DND-41 (cell line): ENCODE measurements at regions not wholly inside any gene's neighbourhood (a gene's known extent, or its start where the extent isn't known, plus 50 kb on each side); places are given as distances from the start of the nearest gene placed in this dataset.

ENCODE experiments used
- ATAC-seq: fragments of 200-7000 bp; cut with Tn5 transposase; 3 replicates; pipeline ENCODE4 v1.9.1; 2021; ENCODE audit warnings: low read depth; ENCODE audit not compliant: insufficient read depth
- DNase-seq: peaks from one replicate; pipeline ENCODE4 v3.0.0-alpha.2; 2020
- H2AFZ ChIP-seq: 2 replicates; pipeline ENCODE4 v1.6.0; 2012; ENCODE audit warnings: low read depth, low read length
- H3K27ac ChIP-seq: 2 replicates; pipeline ENCODE4 v1.5.1; 2012; ENCODE audit warnings: low read length, inconsistent platforms
- H3K27me3 ChIP-seq: fragments of 200-600 bp; sonication (generic); 2 replicates; pipeline ENCODE4 v1.6.0; 2012; ENCODE audit warnings: low read length, mild to moderate bottlenecking, inconsistent platforms; ENCODE audit not compliant: insufficient read depth, poor library complexity
- H3K36me3 ChIP-seq: 2 replicates; pipeline ENCODE4 v1.5.1; 2012; ENCODE audit warnings: low read length, inconsistent platforms; ENCODE audit not compliant: insufficient read depth
- H3K4me1 ChIP-seq: 2 replicates; pipeline ENCODE4 v1.5.1; 2012; ENCODE audit warnings: mild to moderate bottlenecking, low read length; ENCODE audit not compliant: insufficient read depth
- H3K4me2 ChIP-seq: 2 replicates; pipeline ENCODE4 v1.6.0; 2012; ENCODE audit warnings: mild to moderate bottlenecking, moderate library complexity, low read length, inconsistent platforms; ENCODE audit not compliant: insufficient read depth
- H3K4me3 ChIP-seq, 2 experiments: fragments of 200-600 bp in 1 of 2; shearing (Covaris generic) in 1 of 2; 2 replicates each; pipeline ENCODE4 v1.5.1; 2012 to 2016; ENCODE audit warnings: inconsistent platforms in 2 of 2, low read length in 2 of 2, mild to moderate bottlenecking in 2 of 2, low read depth in 1 of 2, moderate library complexity in 1 of 2
- H3K79me2 ChIP-seq: 2 replicates; pipeline ENCODE4 v1.6.0; 2012; ENCODE audit warnings: low read length, inconsistent platforms; ENCODE audit not compliant: insufficient read depth
- H3K9ac ChIP-seq: 2 replicates; pipeline ENCODE4 v1.6.0; 2012; ENCODE audit warnings: low read depth, mild to moderate bottlenecking, inconsistent platforms, low read length, moderate library complexity
- H3K9me3 ChIP-seq: 2 replicates; pipeline ENCODE4 v1.5.1; 2012; ENCODE audit warnings: low read length, moderate library complexity, mild to moderate bottlenecking, inconsistent platforms; ENCODE audit not compliant: insufficient read depth, severe bottlenecking
- H4K20me1 ChIP-seq: 2 replicates; pipeline ENCODE4 v1.6.0; 2012; ENCODE audit warnings: low read length; ENCODE audit not compliant: insufficient read depth
- EZH2 ChIP-seq: IDR thresholded peaks from 3 replicates; pipeline ENCODE4 v1.6.1; 2012; ENCODE audit warnings: borderline replicate concordance, low read depth, mild to moderate bottlenecking, moderate library complexity, low read length, inconsistent platforms; ENCODE audit not compliant: severe bottlenecking
- TF ChIP-seq, protein P1 (sequence below): IDR thresholded peaks from 2 replicates; pipeline ENCODE4 v1.5.1; 2012; ENCODE audit warnings: borderline replicate concordance, low read length, moderate library complexity, mild to moderate bottlenecking; ENCODE audit not compliant: poor library complexity, severe bottlenecking; ENCODE audit errors: extremely low read depth

DNA sequence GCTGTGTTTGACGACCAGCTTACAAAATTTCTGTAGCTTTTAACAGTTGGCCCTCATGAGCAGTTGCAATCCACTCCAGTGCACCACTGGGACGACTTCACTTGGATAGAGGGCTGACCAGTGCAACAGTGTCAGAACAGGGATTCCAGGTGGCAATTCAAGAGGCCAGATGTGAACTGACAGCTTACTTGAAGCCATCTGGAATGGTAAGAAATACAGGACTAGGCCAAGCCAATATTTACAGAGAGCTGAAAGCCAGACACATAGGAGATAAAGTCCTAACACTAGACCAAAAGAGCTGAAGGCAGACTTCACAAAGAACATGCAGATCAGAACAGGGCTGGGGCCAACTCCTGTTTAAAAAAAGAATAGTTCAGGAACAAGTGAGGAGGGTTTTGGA is 93.5 kb upstream of the NFIA start:
- Histone ChIP-seq H4K20me1 (no peaks in the 10 kb centered on the region), H3K4me1 (no peaks in the 10 kb centered on the region), H2AFZ (no peak overlapping the region), H3K9ac (no peak overlapping the region), H3K4me3 (no peak overlapping the region), H3K36me3 (no peaks in the 10 kb centered on the region), H3K4me2 (no peak overlapping the region), H3K27ac (no peak overlapping the region), H3K79me2 (no peaks in the 10 kb centered on the region), H3K9me3 (no peaks in the 10 kb centered on the region), H3K27me3 (no peaks in the 10 kb centered on the region)
- DNase-seq (no peak), ATAC-seq (no peak)
- TF ChIP-seq EZH2, result no peak
- TF ChIP-seq, protein P1, sequence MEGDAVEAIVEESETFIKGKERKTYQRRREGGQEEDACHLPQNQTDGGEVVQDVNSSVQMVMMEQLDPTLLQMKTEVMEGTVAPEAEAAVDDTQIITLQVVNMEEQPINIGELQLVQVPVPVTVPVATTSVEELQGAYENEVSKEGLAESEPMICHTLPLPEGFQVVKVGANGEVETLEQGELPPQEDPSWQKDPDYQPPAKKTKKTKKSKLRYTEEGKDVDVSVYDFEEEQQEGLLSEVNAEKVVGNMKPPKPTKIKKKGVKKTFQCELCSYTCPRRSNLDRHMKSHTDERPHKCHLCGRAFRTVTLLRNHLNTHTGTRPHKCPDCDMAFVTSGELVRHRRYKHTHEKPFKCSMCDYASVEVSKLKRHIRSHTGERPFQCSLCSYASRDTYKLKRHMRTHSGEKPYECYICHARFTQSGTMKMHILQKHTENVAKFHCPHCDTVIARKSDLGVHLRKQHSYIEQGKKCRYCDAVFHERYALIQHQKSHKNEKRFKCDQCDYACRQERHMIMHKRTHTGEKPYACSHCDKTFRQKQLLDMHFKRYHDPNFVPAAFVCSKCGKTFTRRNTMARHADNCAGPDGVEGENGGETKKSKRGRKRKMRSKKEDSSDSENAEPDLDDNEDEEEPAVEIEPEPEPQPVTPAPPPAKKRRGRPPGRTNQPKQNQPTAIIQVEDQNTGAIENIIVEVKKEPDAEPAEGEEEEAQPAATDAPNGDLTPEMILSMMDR, result no peak

DNA sequence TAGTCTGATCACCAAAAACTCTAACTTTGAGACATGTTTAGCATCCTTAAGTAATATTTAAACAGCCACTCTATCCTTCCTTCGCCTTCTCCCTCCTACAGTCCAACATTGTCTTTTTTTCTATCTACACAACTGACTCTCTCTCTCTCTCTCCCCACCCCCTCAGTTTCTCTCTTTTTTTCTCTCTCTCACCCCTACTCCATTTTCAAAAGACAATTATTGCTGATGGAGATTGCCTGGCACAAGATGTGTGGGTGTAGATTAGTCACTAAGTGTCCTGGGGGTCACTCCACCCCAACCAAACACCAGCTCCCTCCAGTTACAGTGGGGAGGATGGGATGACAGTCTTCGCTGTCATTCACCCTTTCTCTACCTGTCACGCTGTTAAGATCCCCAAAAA is 94.5 kb upstream of the NFIA start:
- TF ChIP-seq EZH2, result no peak
- TF ChIP-seq, protein P1, result no peak
- Histone ChIP-seq H3K4me1 (no peaks in the 10 kb centered on the region), H3K9me3 (no peaks in the 10 kb centered on the region), H3K27me3 (no peaks in the 10 kb centered on the region), H3K9ac (no peak overlapping the region), H3K4me2 (no peak overlapping the region), H3K27ac (no peak overlapping the region), H4K20me1 (no peaks in the 10 kb centered on the region), H2AFZ (no peak overlapping the region), H3K79me2 (no peaks in the 10 kb centered on the region), H3K36me3 (no peaks in the 10 kb centered on the region), H3K4me3 (no peak overlapping the region)
- DNase-seq (no peak), ATAC-seq (no peak)

DNA sequence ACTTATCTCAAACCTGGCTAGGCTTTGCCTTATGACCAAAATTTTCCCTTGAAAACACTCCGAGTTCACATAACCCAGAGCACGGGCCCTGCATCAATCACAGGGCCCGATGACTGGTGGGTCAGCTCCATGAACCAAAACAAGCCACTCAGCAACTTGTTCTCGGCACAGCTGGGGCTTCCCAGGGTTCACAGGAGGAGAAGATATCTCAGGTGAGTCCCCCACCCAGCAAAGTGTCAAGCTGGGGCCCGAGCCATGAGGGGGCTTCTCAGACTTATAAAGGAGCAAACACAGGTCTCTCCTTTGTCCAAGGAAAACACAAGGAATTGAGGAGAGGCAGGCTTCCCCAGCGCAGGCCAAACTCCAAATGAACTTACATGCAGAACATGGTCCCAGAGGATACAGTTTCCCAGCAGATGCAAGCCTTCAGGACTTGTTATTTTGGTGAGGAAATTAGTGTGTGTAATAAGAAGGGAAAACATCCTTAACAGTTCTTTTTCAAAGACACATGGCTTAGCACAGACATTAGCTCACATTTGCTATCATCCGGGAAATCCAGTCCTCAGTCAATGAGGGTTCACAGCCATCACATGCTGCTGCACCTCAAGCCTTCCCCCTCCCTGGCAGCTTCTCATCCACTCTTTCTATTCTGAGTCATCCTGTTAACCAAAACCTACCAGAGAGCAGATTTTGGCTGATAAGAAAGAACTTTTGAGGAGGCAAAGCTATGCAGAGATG is 98.1 kb upstream of the NFIA start:
- DNase-seq, result no peak
- Histone ChIP-seq H3K4me2 (no peak overlapping the region), H3K4me3 (no peak overlapping the region)

More for the DNA sequence above, 98.1 kb upstream of the NFIA start:
- Histone ChIP-seq H3K36me3 (no peaks in the 10 kb centered on the region), H3K4me1 (no peaks in the 10 kb centered on the region), H4K20me1 (no peaks in the 10 kb centered on the region), H2AFZ (no peak overlapping the region), H3K9me3 (no peaks in the 10 kb centered on the region), H3K79me2 (no peaks in the 10 kb centered on the region), H3K27me3 (no peaks in the 10 kb centered on the region), H3K27ac (no peak overlapping the region), H3K9ac (no peak overlapping the region)
- no peak for TF ChIP-seq EZH2
- TF ChIP-seq, protein P1, result no peak
- ATAC-seq, result no peak
